Posterior vena cava (tissue), 2 donors: ENCODE measurements at regions not wholly inside any gene's neighbourhood (a gene's known extent, or its start where the extent isn't known, plus 50 kb on each side); places are given as distances from the start of the nearest gene placed in this dataset.

Experiments
- DNase-seq: peaks from one replicate; pipeline ENCODE4 v3.0.0-alpha.2; 2020; ENCODE audit warnings: low spot score
- intact Hi-C, 2 donors: fragments of 100-400 bp; cut with DNase I; formaldehyde crosslinking; loops; one replicate each; pipeline versions ENCODE4 v1.14.1 to v1.14.2; 2022 to 2023
- donor health status: DM: yes; HTN: yes; CAD: no.
- donor health status: DM: yes; HTN: yes; CAD: no.

DNA sequence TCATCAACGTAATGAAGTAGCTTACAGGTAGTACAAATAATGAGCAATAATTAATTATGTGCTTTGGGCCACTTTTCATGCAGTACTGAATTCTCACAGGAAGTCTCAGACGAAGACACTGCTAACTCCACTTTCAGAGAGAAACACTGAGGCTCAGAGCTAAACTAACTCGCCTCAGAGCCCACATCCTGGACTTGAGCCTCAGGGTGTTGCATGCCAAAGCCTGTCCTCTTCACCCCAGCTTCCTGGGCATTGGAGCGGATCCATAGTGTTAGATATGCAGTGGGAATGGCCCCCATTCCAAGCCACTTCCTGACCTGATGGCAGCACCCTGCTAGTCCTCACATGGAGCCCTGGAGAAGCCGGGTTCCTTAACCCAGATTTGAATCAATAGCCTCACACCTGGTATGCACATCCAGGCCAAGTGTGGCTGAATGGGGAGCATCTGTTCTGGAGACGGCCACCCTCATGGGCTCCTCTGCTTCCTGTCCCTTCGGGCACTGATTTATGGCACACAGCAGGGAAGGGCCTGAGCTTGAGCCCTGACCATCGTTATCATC is 265.1 kb upstream of the ZNF32 start:
- no peak for DNase-seq
- intact Hi-C loops, result no loop called here

DNA sequence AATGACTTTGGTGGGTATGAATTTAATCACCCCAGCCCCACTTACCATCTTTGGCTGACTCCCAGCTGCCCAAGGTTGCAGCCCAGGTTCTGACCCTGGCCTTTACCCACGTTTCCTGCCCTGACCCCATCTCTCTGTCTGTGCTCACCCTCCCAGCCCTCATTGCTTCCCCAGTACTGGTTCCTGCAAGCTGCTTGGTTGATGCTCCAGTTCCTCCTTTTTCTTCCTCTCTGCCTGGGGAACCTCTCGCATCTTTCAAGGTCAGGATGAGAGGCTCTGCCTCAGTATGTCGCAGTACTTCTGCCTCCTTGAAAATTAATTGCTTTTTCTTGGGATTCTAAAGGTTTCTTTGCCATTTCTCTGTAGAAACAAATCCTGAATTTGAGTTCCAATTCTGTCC is 263.8 kb upstream of the ZNF32 start:
- no peak for DNase-seq
- intact Hi-C loops, result loop anchor here in 1 of 2 donors (1.0 kb wide), 1 partner anchor 45 kb away; no protein-coding TSS in a partner anchor

DNA sequence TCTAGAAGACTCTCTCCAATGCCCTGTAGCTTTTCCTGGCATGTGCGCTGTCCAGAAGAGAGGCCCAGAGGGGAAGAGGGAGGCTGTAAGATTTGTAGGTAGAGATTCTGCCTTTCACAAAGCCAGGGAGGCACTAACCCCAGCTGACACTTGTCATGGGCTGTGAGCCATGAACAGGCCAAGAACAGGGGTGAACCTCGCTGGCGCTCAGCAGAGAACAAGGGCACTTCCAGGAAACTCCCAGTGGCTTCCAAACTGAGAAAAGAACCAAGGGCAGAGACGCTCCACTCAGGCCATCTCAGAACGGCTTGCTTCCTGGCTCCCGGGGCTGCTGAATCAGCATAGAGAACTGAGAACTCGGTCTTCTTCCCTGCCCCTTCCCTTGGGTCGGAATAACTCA is 257.8 kb upstream of the ZNF32 start:
- DNase-seq, result no peak
- intact Hi-C loops, result no loop called here

DNA sequence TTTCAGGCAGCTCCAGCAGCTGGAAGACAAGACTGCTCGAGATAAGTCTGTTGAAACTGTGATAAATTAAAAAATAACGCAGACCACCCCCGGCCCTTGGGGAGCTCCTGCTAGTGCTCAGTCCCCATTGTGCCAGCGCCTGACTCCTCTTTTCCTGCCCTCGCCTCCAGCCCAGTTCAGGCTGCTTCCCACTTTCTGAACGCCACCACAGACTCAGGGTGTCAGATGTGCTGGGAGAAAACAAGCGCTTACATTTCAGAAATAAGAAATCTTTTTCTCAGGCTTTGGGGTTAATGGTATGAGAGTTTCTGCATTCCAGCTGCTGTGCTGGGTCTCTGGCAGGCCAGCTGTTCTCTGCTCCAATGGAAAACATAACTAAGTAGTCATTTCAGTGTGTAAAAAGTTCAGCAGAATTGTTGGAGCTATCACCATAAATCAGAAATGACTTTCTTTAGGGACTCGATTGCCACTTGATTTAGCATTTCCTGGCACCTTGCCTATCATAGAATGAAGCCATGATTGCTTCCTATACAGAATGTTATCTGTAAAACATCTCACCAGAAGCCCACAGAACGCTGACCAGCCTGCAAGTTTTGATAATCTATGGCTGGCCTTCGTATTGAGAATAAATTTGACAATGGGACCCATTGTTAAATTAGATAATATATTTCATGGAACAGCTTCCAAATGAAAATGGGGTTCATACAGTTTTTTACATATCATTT is 257.0 kb upstream of the ZNF32 start:
- intact Hi-C loops, result no loop called here

DNA sequence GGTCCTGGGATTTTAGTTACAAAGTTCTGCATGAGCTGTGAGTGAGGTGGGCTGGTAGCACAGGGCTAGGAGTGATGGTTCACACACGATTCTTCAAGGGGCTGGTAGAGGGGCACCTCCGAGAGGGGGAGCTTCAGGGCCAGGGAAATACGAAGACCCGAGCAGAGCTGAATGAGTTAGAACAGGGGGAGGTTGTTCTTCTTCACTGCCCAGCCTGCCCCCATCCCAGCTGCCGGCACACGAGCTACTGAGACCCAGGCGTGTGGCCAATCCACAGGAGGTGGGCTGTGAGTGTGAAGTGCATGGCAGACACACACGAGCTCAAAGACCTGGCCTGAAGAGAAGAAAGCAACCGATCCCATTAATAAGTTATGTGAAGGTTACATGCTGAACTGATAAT is 256.2 kb upstream of the ZNF32 start:
- no peak for DNase-seq

More for the DNA sequence above, 257.0 kb upstream of the ZNF32 start:
- DNase-seq, result no peak

DNA sequence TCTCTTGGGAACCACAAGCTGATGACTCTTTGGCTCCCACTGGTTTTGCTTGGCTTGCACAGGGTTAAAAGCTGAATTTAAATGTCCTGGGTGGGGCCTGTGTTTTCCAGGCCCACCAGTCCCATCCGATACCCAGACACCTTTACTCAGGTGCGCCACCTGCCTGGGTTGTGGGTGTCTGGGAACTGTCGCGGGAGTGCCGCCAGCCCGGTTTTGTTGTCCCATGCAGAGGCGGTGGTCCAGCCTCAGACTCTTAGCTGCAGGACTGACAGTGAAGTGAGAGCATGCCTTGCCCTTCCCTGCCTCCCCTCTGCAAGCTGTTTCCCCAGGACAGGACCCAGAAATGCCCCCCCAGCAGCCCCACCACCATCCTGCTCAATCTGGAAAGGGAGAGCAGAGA is 255.6 kb upstream of the ZNF32 start:
- DNase-seq, result no peak
- intact Hi-C loops, result no loop called here

More for the DNA sequence above, 256.2 kb upstream of the ZNF32 start:
- intact Hi-C loops, result no loop called here

DNA sequence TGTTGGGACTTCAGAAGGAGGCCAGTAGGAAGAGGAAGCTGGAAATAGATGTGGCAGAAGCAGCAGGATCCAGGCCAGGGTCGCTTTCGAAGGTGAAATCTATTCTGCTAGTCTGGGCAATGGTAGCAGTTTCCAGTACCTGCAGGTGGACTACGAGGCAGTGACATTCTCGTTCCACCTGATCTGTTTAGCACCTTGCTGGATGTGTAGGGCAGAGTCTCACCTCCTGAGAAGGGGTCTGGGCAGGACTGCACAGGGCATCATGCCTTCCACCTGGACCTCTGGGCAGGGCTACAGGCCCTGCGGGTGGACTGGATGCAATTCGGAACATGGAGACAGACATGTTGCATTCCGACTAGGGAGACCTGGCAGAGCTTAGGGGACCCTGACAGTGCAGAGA is 254.8 kb upstream of the ZNF32 start:
- no peak for DNase-seq
- intact Hi-C loops, result no loop called here

DNA sequence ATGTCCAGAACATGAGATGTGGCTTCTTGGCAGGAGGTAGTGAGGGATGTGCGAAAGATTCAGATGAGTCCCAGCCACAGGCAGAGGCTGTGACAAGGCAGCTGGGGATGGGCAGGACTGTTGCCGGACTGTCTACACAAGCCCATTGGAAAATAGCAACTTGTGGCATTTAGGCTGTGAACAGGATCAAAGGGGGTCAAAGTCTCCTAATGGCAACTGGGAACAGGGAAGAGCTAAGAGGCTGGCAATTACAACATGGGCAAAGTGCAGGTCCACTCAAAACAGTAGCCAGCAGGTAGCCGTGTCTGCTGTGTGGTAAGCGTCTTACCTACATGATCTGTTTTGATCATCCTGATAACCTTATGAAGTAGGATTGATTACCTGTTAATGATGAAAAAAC is 254.2 kb upstream of the ZNF32 start:
- no peak for DNase-seq
- intact Hi-C loops, result no loop called here

DNA sequence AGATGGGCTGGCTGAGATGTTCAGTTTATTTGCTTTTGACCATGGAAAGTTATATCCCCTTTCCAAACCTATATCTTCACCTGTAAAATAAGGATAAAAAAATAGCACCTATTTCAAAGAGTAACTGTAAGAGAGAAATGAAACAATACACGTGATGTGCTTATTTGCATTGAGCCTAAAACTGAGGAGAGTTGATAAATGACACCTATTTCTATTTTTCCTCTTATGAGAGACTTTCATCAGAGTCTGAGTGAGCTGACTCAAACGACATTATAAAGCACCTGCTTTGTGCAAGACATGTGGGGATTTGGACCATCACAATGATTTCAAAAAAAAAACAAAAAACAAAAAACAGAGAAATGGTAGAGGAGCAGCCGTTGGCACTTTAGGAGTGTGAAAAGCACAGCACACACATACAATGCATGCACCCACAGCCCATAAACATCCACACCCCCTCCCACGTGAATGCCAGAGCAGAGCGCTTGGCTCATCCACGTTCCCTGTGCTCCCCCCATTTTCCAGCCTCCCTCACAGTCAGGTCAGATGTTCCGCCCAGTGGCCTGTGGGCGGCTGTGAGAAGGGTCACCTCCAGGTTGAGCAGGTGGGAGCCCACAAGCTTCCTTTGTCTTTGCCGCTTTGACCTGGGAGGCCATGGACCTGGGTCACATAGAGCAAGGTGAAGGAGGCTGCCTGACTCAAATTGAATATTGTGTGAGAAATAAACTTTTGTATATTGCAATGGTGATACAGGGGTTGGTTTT is 253.2 kb upstream of the ZNF32 start:
- intact Hi-C loops, result no loop called here
- DNase-seq, result no peak

DNA sequence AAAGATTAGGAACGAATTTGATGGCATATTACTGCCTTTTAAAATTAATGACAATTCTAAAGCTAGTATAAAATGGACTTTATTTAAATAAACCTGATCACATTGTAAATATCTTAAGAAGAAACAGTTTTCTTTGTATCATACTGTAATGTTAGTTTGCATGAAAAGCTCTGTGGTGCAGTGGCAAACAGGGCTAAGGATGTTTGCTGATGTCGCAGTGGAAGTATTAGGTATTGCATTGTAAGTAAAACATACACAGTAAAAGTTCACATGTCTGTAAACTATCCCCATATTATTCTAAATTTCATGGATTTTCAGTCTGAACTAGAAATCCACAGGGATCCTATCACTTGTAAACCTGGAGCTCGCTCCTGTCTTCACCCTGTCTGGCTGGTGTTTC is 252.6 kb upstream of the ZNF32 start:
- DNase-seq, result no peak

DNA sequence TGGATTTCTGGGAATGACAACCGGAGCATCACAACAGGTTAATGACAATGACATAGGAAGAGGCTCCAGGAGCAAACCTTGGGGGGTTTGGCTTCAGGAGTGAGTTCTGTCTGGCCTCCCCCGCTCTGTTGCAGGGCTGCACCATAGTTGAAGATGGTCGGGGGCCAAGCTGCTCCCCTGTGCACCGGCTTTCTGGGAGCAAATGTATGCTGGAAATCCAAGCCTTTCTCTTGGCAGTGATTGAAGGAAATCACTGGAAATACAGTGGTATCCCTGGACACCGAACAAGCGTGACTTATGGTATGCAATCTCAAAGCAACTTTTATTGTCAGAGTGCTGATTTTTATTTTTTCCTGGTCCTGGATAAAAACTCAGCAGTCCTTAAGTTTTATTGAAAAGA is 251.9 kb upstream of the ZNF32 start:
- intact Hi-C loops, result no loop called here
- no peak for DNase-seq

More for the DNA sequence above, 252.6 kb upstream of the ZNF32 start:
- intact Hi-C loops, result no loop called here

DNA sequence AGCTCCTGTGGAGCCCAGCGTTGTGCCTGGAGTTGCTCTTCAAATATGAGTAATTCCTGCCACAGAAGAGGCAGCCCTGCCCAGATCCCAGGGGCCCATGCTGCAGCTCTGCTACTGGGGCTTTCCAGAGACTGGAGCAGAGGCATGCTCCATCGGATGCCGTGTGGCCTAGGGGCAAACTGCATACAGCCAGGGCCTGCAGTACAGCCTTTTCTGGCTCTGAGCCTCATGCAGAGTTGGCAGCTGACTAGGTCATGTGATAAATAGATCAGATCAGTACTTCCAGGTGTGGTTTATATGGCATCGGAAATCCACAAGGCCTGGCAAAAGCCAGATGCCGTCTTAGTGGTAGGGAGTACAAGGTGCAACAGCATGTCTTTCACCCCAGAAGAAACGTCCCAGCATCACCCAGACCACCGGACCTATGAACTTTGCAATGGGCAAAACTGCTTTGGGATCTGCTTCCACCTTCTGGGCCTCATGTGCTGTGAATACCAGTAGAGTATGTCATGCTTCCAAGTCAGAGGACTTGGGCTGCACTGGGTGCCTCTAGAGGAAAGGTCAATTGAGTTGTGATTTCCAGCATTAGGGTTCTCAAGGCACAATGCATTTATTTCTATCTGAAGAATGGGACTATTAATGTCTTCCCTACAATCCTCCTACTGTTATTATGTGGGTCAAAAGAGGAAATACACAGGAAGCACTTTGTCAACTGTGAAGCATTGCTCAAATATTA is 250.7 kb upstream of the ZNF32 start:
- intact Hi-C loops, result no loop called here
- DNase-seq, result peak; percentile 67

DNA sequence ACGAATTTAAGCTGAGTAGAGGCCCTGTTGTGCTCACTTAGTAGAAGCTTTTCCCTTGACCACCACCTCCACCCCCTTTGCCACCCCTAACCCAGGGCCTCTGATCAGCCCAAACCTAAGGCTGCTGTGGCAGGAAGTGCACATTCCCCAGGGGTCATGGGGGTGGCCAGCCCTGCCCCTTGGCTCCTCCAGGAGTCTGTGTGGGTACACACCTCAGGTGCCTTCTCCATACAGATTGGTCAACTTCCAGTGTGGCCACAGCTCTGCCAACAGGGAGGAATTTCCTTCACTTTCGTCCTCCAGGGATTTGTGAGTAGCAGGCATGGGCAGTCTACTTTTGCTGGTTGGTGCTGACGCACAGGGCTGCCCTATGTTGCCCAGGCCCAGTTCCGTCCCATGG is 249.9 kb upstream of the ZNF32 start:
- intact Hi-C loops, result no loop called here
- peak; percentile 55 for DNase-seq

DNA sequence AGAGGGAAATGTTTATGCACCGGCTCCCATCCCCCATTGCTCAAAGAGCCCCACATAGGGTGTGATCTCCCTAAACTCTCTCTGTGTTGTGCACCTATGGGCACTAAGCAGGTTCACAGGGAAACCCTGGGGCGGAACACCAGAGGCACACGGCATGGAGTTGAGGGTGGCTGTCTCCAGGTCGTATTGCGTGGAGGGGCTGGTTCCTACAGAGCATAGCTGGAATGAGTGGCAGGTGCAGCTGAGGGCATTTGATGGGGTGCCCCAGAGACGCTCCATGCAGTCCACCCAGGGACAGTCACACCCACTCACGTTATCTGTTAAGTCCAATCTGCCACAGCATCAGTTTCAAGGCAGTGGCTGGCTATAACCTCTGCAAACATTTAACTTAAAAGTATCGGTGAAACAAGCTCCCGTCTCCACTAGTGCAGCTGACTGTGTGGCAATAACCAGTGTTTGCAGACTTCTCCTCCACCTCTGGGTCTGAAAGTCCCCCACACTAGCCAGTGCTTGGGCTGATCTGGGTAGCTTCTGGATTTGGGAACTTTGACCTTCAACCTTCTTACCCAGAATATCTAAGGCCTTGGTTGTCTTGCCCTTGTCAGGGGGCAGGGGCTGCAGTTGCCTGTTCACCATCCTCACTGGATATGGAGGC is 249.2 kb upstream of the ZNF32 start:
- DNase-seq, result no peak
- intact Hi-C loops, result no loop called here

DNA sequence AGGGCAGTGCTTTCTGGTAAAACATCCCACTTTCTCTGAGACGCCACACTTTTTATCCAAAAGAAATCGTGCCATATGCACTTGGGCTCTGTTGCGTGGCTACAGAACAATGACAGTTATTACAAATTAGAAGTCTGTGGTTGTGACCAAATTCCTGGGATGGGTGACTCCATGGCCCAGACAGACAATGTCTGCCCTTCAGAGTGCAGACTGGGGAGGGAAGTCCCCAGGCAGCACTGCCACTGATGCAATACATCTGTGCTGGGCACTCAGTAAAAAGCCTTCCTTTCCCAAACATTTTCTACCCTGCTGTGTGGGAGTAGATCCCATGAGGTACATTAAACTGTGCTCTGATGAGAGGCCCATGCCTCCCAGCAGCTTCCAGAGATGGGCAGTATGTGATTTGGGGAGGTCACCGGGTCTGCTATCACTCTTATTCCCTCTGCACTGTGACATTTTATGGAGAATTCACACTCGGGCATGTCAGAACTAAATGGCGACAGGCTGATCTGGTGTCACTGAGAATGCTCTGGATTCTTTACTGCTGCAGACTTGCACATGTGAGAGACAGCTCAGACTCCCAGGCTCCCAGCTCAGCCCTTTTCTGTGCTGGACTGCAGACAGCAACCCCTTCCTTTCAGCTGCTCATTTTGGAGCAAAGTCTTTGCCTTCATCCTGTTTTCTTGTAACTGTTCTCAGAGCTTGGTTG is 243.5 kb upstream of the ZNF32 start:
- intact Hi-C loops, result no loop called here
- DNase-seq, result no peak

DNA sequence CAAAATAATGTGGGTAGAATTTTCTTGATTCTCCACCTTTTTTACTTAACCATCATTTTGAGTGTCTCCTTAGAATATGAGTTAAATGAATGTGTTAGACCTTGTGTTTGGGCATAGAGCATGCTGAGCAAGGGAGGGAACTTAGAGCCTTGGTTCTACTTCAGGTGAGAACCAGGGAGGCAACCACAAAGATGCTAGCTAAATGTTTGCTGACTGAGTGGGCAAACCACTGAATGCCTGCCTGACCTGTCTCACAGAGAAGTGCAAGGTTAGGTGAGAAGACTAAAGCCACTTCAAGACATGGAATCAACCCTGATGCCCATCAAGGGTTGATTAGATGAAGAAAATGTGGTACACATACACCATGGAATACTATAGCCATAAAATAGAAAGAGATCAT is 242.6 kb upstream of the ZNF32 start:
- no peak for DNase-seq
- intact Hi-C loops, result loop anchor here in 1 of 2 donors (2.0 kb wide), 1 partner anchor 48 kb away; no protein-coding TSS in a partner anchor

DNA sequence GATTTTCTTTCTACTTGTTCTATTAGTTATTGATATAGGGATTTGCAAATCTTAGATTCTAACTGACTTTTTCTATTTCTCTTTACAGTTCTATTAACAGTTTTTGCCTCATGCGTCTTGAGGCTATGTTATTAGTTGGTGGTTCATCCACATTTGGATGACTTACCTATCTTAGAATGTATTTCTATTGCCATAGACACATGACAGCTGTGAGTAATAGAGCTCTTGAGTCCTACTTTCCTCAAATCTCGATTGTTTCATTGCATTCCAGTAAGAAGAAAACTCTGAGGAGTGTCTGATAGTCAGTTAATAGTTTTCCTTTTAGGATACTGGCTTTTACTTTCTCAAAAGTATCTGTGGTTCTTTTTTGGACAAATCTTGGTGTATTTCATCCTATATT is 241.4 kb upstream of the ZNF32 start:
- intact Hi-C loops, result loop anchor here in 1 of 2 donors (2.0 kb wide), 1 partner anchor 47 kb away; no protein-coding TSS in a partner anchor
- DNase-seq, result no peak

DNA sequence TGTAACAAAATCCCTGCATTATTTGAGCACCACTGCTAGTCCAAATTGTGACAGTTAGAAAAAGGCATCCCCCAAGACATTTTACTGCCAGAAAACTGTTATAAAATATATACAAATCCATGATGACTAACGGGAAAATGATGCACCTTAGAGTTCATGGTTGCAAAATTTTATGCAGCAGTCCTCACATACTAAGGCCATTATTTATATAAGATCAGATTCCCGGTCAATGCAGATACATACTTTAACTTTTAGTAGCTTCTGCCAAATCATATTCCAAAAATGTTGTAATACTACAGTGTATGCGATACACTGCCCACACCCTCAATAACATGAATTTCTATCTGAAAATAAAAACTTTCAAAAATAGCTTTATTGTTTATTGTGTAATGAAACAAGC is 239.9 kb upstream of the ZNF32 start:
- no peak for DNase-seq
- intact Hi-C loops, result no loop called here

DNA sequence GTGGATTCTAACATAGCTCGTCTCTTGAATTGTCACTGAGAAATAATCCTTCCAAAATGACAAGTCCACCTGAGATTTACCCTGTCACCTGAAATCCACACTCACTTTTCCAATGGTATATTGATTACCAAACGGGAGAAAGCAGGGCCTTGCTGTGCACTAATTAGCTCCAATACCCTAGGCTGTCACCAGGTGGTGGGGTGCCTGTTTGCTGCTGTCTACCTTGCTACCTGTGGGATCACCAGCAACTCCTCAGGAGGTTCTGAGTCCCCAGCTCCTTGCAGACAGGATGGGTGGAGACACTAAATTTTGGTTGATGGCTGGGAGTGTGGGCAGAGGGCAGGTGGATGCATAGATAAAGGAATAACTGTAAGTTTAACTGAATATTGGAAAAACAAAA is 237.2 kb upstream of the ZNF32 start:
- intact Hi-C loops, result no loop called here
- no peak for DNase-seq
